Hepatocyte (in vitro differentiated cells): ENCODE measurements at regions not wholly inside any gene's neighbourhood (a gene's known extent, or its start where the extent isn't known, plus 50 kb on each side); places are given as distances from the start of the nearest gene placed in this dataset.

Source experiments
- EZH2 ChIP-seq: fragments of 200-600 bp; sonication (generic); IDR thresholded peaks from 2 replicates; pipeline ENCODE4 v1.6.1; 2016; ENCODE audit warnings: antibody characterized with exemption, mild to moderate bottlenecking, borderline replicate concordance
- EZH2phosphoT487 ChIP-seq: fragments of 200-600 bp; sonication (generic); IDR thresholded peaks from one replicate; pipeline ENCODE4 v1.6.1; 2018; ENCODE audit warnings: antibody characterized with exemption, mild to moderate bottlenecking, low read depth, moderate library complexity; ENCODE audit not compliant: unreplicated experiment, severe bottlenecking
- TF ChIP-seq, protein P1 (sequence below): fragments of 200-600 bp; sonication (generic); IDR thresholded peaks from 2 replicates; pipeline ENCODE4 v1.5.1; 2016; ENCODE audit warnings: antibody characterized with exemption, mild to moderate bottlenecking; ENCODE audit not compliant: poor library complexity

DNA sequence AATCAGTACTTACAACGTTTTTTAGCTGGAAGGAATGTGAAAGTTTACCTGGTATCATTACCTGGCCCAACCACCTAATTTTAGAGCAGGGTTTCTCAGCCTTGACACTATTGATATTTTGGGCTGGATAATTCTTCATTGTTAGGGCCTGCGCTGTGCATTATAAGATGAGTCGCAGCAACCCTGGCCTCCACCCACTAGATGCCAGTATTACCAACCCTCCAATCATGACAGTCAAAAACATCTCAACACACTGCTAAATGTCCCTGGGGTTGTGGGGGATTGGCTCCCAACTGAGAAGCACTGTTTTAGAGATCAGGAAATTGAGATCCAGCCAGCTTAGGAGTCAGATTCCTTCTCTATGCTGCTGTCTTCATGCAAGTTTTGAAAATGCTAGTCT lies 265.3 kb upstream of the TCF4 start:
- TF ChIP-seq, protein P1, sequence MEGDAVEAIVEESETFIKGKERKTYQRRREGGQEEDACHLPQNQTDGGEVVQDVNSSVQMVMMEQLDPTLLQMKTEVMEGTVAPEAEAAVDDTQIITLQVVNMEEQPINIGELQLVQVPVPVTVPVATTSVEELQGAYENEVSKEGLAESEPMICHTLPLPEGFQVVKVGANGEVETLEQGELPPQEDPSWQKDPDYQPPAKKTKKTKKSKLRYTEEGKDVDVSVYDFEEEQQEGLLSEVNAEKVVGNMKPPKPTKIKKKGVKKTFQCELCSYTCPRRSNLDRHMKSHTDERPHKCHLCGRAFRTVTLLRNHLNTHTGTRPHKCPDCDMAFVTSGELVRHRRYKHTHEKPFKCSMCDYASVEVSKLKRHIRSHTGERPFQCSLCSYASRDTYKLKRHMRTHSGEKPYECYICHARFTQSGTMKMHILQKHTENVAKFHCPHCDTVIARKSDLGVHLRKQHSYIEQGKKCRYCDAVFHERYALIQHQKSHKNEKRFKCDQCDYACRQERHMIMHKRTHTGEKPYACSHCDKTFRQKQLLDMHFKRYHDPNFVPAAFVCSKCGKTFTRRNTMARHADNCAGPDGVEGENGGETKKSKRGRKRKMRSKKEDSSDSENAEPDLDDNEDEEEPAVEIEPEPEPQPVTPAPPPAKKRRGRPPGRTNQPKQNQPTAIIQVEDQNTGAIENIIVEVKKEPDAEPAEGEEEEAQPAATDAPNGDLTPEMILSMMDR: no peak
- no peak for TF ChIP-seq EZH2phosphoT487
- no peak for TF ChIP-seq EZH2
